H9 (cell line): ENCODE measurements at regions not wholly inside any gene's neighbourhood (a gene's known extent, or its start where the extent isn't known, plus 50 kb on each side); places are given as distances from the start of the nearest gene placed in this dataset.

Experiments
- DNase-seq: peaks from one replicate; pipeline ENCODE4 v3.0.0-alpha.2; 2017
- H2AFZ ChIP-seq: one replicate; pipeline ENCODE4 v1.6.1; 2013; ENCODE audit warnings: mild to moderate bottlenecking, low read length, control low read depth, moderate library complexity
- H2AK5ac ChIP-seq: 2 replicates; pipeline ENCODE4 v1.6.1; 2013; ENCODE audit warnings: low read length, control low read depth, mixed read lengths; ENCODE audit not compliant: insufficient read length
- H2BK120ac ChIP-seq: one replicate; pipeline ENCODE4 v1.6.1; 2013; ENCODE audit warnings: low read depth, mild to moderate bottlenecking, low read length, control low read depth, inconsistent platforms; ENCODE audit not compliant: poor library complexity, severe bottlenecking
- H2BK12ac ChIP-seq: 2 replicates; pipeline ENCODE4 v1.6.1; 2013; ENCODE audit warnings: low read length, control low read depth, mixed read lengths, low read depth; ENCODE audit not compliant: insufficient read length
- H2BK15ac ChIP-seq: 2 replicates; pipeline ENCODE4 v1.6.1; 2013; ENCODE audit warnings: low read depth, low read length, control low read depth
- H2BK20ac ChIP-seq: one replicate; pipeline ENCODE4 v1.6.1; 2013; ENCODE audit warnings: low read depth, mild to moderate bottlenecking, low read length, control low read depth, inconsistent platforms; ENCODE audit not compliant: poor library complexity, severe bottlenecking
- H2BK5ac ChIP-seq: 2 replicates; pipeline ENCODE4 v1.6.1; 2013; ENCODE audit warnings: low read length, control low read depth, mixed read lengths; ENCODE audit not compliant: insufficient read length
- H3K14ac ChIP-seq: 2 replicates; pipeline ENCODE4 v1.6.1; 2013; ENCODE audit warnings: low read length, control low read depth; ENCODE audit not compliant: insufficient read depth
- H3K18ac ChIP-seq: 2 replicates; pipeline ENCODE4 v1.6.1; 2013; ENCODE audit warnings: low read depth, mild to moderate bottlenecking, mixed read lengths, low read length, control low read depth; ENCODE audit not compliant: insufficient read length
- H3K23ac ChIP-seq: 2 replicates; pipeline ENCODE4 v1.6.1; 2013; ENCODE audit warnings: low read length, control low read depth, mixed read lengths, low read depth; ENCODE audit not compliant: insufficient read length
- H3K23me2 ChIP-seq: 2 replicates; pipeline ENCODE4 v1.6.1; 2013; ENCODE audit warnings: low read depth, mild to moderate bottlenecking, mixed read lengths, low read length, control low read depth; ENCODE audit not compliant: insufficient read length, poor library complexity, severe bottlenecking
- H3K27ac ChIP-seq: 2 replicates; pipeline ENCODE4 v1.5.1; 2013; ENCODE audit warnings: low read length, control low read depth, mixed read lengths, low read depth; ENCODE audit not compliant: insufficient read length
- H3K27me3 ChIP-seq: 2 replicates; pipeline ENCODE4 v1.6.1; 2013; ENCODE audit warnings: low read length, control low read depth, inconsistent platforms; ENCODE audit not compliant: insufficient read depth
- H3K4ac ChIP-seq: 2 replicates; pipeline ENCODE4 v1.6.1; 2013; ENCODE audit warnings: low read depth, mild to moderate bottlenecking, control low read depth, inconsistent platforms, low read length, moderate library complexity
- H3K4me1 ChIP-seq: 2 replicates; pipeline ENCODE4 v1.6.1; 2013; ENCODE audit warnings: low read length, control low read depth, inconsistent platforms; ENCODE audit not compliant: insufficient read depth
- H3K4me2 ChIP-seq: 2 replicates; pipeline ENCODE4 v1.6.1; 2013; ENCODE audit warnings: low read length, control low read depth, mixed read lengths; ENCODE audit not compliant: insufficient read length, insufficient read depth
- H3K56ac ChIP-seq: 2 replicates; pipeline ENCODE4 v1.6.1; 2013; ENCODE audit warnings: low read depth, mild to moderate bottlenecking, mixed read lengths, low read length, control low read depth; ENCODE audit not compliant: insufficient read length
- H3K79me1 ChIP-seq: 2 replicates; pipeline ENCODE4 v1.6.1; 2013; ENCODE audit warnings: low read depth, mild to moderate bottlenecking, moderate library complexity, low read length, control low read depth, inconsistent platforms; ENCODE audit not compliant: insufficient read depth, poor library complexity, severe bottlenecking
- H3K79me2 ChIP-seq: 2 replicates; pipeline ENCODE4 v1.6.1; 2013; ENCODE audit warnings: low read length, control low read depth, inconsistent platforms; ENCODE audit not compliant: insufficient read depth
- H3K9ac ChIP-seq: 2 replicates; pipeline ENCODE4 v1.6.1; 2013; ENCODE audit warnings: low read length, control low read depth, mixed read lengths; ENCODE audit not compliant: insufficient read length; ENCODE audit errors: extremely low read depth
- H3K9me3 ChIP-seq: one replicate; pipeline ENCODE4 v1.6.1; 2013; ENCODE audit warnings: low read depth, low read length, inconsistent platforms; ENCODE audit not compliant: control insufficient read depth
- H3T11ph ChIP-seq: one replicate; pipeline ENCODE4 v1.6.1; 2013; ENCODE audit warnings: mild to moderate bottlenecking, low read length, control low read depth, inconsistent platforms
- H4K20me1 ChIP-seq: one replicate; pipeline ENCODE4 v1.6.1; 2013; ENCODE audit not compliant: control insufficient read depth, insufficient read length, insufficient read depth
- H4K5ac ChIP-seq: 2 replicates; pipeline ENCODE4 v1.6.1; 2013; ENCODE audit warnings: low read depth, mild to moderate bottlenecking, mixed read lengths, low read length, control low read depth; ENCODE audit not compliant: insufficient read length
- H4K8ac ChIP-seq: replicated peaks from 2 replicates; pipeline ENCODE4 v1.6.1; 2013; ENCODE audit warnings: low read length, control low read depth, mixed read lengths, low read depth; ENCODE audit not compliant: insufficient read length
- H4K91ac ChIP-seq: 2 replicates; pipeline ENCODE4 v1.6.1; 2013; ENCODE audit warnings: low read depth, mild to moderate bottlenecking, moderate library complexity, mixed read lengths, low read length, control low read depth; ENCODE audit not compliant: insufficient read length
- H3K27ac Mint-ChIP-seq, 3 experiments: 2 replicates in 2 of 3; 3 replicates in 1 of 3; pipeline ENCODE4 v1.8.0; 2020 to 2021; ENCODE audit warnings: mixed read lengths in 3 of 3, mild to moderate bottlenecking in 1 of 3, moderate library complexity in 1 of 3
- H3K27me3 Mint-ChIP-seq: 2 replicates; pipeline ENCODE4 v1.8.0; 2021; ENCODE audit warnings: low read depth, mild to moderate bottlenecking, moderate library complexity, mixed read lengths
- H3K36me3 Mint-ChIP-seq, 3 experiments: 2 replicates in 2 of 3; 3 replicates in 1 of 3; pipeline ENCODE4 v1.8.0; 2020 to 2021; ENCODE audit warnings: low read depth in 3 of 3, mixed read lengths in 3 of 3; ENCODE audit not compliant: insufficient read depth in 1 of 3
- H3K4me1 Mint-ChIP-seq, 2 experiments: 2 replicates each; pipeline ENCODE4 v1.8.0; 2020; ENCODE audit warnings: mixed read lengths in 2 of 2
- H3K4me3 Mint-ChIP-seq, 2 experiments: 2 replicates in 1 of 2; 3 replicates in 1 of 2; pipeline ENCODE4 v1.8.0; 2020 to 2021; ENCODE audit warnings: mild to moderate bottlenecking in 2 of 2, mixed read lengths in 2 of 2, moderate library complexity in 1 of 2
- H3K9me3 Mint-ChIP-seq, 2 experiments: 2 replicates in 1 of 2; 3 replicates in 1 of 2; pipeline ENCODE4 v1.8.0; 2020; ENCODE audit warnings: mild to moderate bottlenecking in 2 of 2, mixed read lengths in 2 of 2, moderate library complexity in 1 of 2
- CTCF ChIP-seq: fragments of 200-600 bp; sonication (generic); conservative IDR thresholded peaks from 3 replicates; pipeline ENCODE4 v1.8.0; 2021; ENCODE audit warnings: antibody characterized with exemption, mild to moderate bottlenecking
- WGBS: extraction: QIAGEN DNeasy Blood & Tissue Kit; methylation state at CpG from one replicate; pipeline ENCODE4 v1.1.7; 2013; ENCODE audit warnings: missing lambda C conversion rate, low lambda C conversion rate, mixed read lengths; ENCODE audit not compliant: insufficient read length; ENCODE audit errors: extremely low coverage; 5-methylcytosine and 5-hydroxymethylcytosine counted together

- no peak for DNase-seq
- H2BK15ac ChIP-seq = no peak overlapping the region
- no peak overlapping the region for H3K14ac ChIP-seq
- no CpG with 5 or more reads among the region's 6 CpGs for WGBS
- no peak overlapping the region for H4K8ac ChIP-seq
- H2AFZ ChIP-seq = no peak overlapping the region
- H3K27ac ChIP-seq = no peak overlapping the region
- no peak overlapping the region for H4K5ac ChIP-seq
- H2AK5ac ChIP-seq = no peak overlapping the region
- no peak overlapping the region for H2BK5ac ChIP-seq
- H3T11ph ChIP-seq = no peak overlapping the region
- H3K4me1 ChIP-seq = no peaks in the 10 kb centered on the region
- Mint-ChIP-seq H3K9me3 (peaks cover 2 to 8% of the 10 kb centered on the region in 2 experiments; a peak in 4 of 5 replicates), H3K27ac (no peak overlapping the region), H3K4me3 (no peak overlapping the region), H3K4me1 (no peaks in the 10 kb centered on the region), H3K27me3 (peaks cover 2% of the 10 kb centered on the region; the same call in 1 of the 2 replicates), H3K36me3 (peaks cover 0 to 3% (median 0%) of the 10 kb centered on the region in 3 experiments; a peak in 2 of 7 replicates)
- no peaks in the 10 kb centered on the region for H3K79me2 ChIP-seq
- no peaks in the 10 kb centered on the region for H4K20me1 ChIP-seq
- H3K9ac ChIP-seq = no peak overlapping the region
- no peak overlapping the region for H3K4me2 ChIP-seq
- no peaks in the 10 kb centered on the region for H3K27me3 ChIP-seq
- no peaks in the 10 kb centered on the region for H3K23me2 ChIP-seq
- H3K79me1 ChIP-seq = no peaks in the 10 kb centered on the region
- no peak overlapping the region for H3K56ac ChIP-seq
- no peak overlapping the region for H3K23ac ChIP-seq
- no peak for TF ChIP-seq CTCF
- no peak overlapping the region for H2BK120ac ChIP-seq
- no peak overlapping the region for H3K18ac ChIP-seq
- no peak overlapping the region for H2BK20ac ChIP-seq
- H3K4ac ChIP-seq = no peak overlapping the region
- no peak overlapping the region for H2BK12ac ChIP-seq
- H3K9me3 ChIP-seq = no peaks in the 10 kb centered on the region
- H4K91ac ChIP-seq = no peak overlapping the region
Observed at GRCh38 chr16:17014484-17015121, 456.2 kb downstream of the XYLT1 start.
